Cardiac septum (tissue), 1 donor: ENCODE measurements at regions not wholly inside any gene's neighbourhood (a gene's known extent, or its start where the extent isn't known, plus 50 kb on each side); places are given as distances from the start of the nearest gene placed in this dataset.
"Not testable (repeated sequence)": the region's sequence is repeated elsewhere in the genome, so short reads cannot be mapped to it uniquely, and the experiment has no call there.

ENCODE experiments used
- DNase-seq: peaks from one replicate; pipeline ENCODE4 v3.0.0-alpha.2; 2020; ENCODE audit warnings: low spot score
- intact Hi-C: fragments of 100-400 bp; cut with DNase I; formaldehyde crosslinking; loops from one replicate; pipeline ENCODE4 v1.14.0; 2022
- donor health status: DM: no; HTN: no; CAD: no.

- DNase-seq = no peak
- intact Hi-C loops = no loop called here
Measured at GRCh38 chr11:122413677-122414076, 241.8 kb upstream of the UBASH3B start.

GRCh38 chr11:122412581-122412980 lies 242.9 kb upstream of the UBASH3B start:
- intact Hi-C loops = no loop called here
- DNase-seq = no peak

GRCh38 chr11:122406466-122406865 lies 249.1 kb upstream of the UBASH3B start:
- DNase-seq = no peak
- intact Hi-C loops = no loop called here

GRCh38 chr11:122405547-122406341 lies 249.8 kb upstream of the UBASH3B start:
- DNase-seq = no peak
- intact Hi-C loops = no loop called here

- intact Hi-C loops = no loop called here
- DNase-seq = no peak
Measured at GRCh38 chr11:122404571-122404970, 251.0 kb upstream of the UBASH3B start.

- DNase-seq, intact Hi-C loops: not testable (repeated sequence)
Measured at GRCh38 chr11:122401581-122401980, 253.9 kb upstream of the UBASH3B start.

GRCh38 chr11:122399375-122399774 lies 256.1 kb upstream of the UBASH3B start:
- intact Hi-C loops = no loop called here
- no peak for DNase-seq

GRCh38 chr11:122398851-122399250 lies 256.7 kb upstream of the UBASH3B start:
- intact Hi-C loops = no loop called here
- no peak for DNase-seq

GRCh38 chr11:122398167-122398566 lies 257.4 kb upstream of the UBASH3B start:
- DNase-seq = no peak
- intact Hi-C loops = no loop called here

GRCh38 chr11:122395282-122395681 lies 260.2 kb upstream of the UBASH3B start:
- intact Hi-C loops = no loop called here
- DNase-seq = no peak

GRCh38 chr11:122394313-122394712 lies 261.2 kb upstream of the UBASH3B start:
- no peak for DNase-seq
- intact Hi-C loops = no loop called here

GRCh38 chr11:122393209-122393860 lies 262.2 kb upstream of the UBASH3B start:
- intact Hi-C loops = no loop called here
- no peak for DNase-seq

- DNase-seq = no peak
- intact Hi-C loops = no loop called here
Measured at GRCh38 chr11:122392508-122392907, 263.0 kb upstream of the UBASH3B start.

GRCh38 chr11:122391049-122391448 lies 264.5 kb upstream of the UBASH3B start:
- intact Hi-C loops = no loop called here
- DNase-seq = no peak

- intact Hi-C loops = no loop called here
- DNase-seq = no peak
Measured at GRCh38 chr11:122383186-122383585, 267.2 kb upstream of the BLID start.

GRCh38 chr11:122375687-122376399 lies 259.8 kb upstream of the BLID start:
- DNase-seq = no peak
- intact Hi-C loops = loop anchor here (10.0 kb wide), 1 partner anchor 731 kb away; no protein-coding TSS in a partner anchor

GRCh38 chr11:122368796-122369195 lies 252.8 kb upstream of the BLID start:
- DNase-seq = no peak
- intact Hi-C loops = loop anchor here (10.0 kb wide), 1 partner anchor 126 kb away; no protein-coding TSS in a partner anchor

GRCh38 chr11:122367809-122368231 lies 251.8 kb upstream of the BLID start:
- intact Hi-C loops = loop anchor here (10.0 kb wide), 1 partner anchor 127 kb away; no protein-coding TSS in a partner anchor
- DNase-seq = no peak

GRCh38 chr11:122365610-122366360 lies 249.8 kb upstream of the BLID start:
- intact Hi-C loops = loop anchor here (10.0 kb wide), 1 partner anchor 129 kb away; no protein-coding TSS in a partner anchor
- DNase-seq = no peak
